ENCODE measurements at regions not wholly inside any gene's neighbourhood (a gene's known extent, or its start where the extent isn't known, plus 50 kb on each side); places are given as distances from the start of the nearest gene placed in this dataset.
"Not testable (repeated sequence)": the region's sequence is repeated elsewhere in the genome, so short reads cannot be mapped to it uniquely, and the experiment has no call there.

GRCh38 chr6:99822741-99823512, 171.1 kb downstream of the MCHR2 start:
- no peak overlapping the region for H3K27ac ChIP-seq (ENCODE audit: low read length)
- no peaks in the 10 kb centered on the region for H3K79me2 ChIP-seq (ENCODE audit: low read length)
- no peaks in the 10 kb centered on the region for H4K20me1 ChIP-seq (ENCODE audit: insufficient read depth, low read length)
- H3K4me1 ChIP-seq (ENCODE audit: low read length): no peaks in the 10 kb centered on the region
- no peaks in the 10 kb centered on the region for H3K27me3 ChIP-seq (ENCODE audit: low read depth, low read length)
- no peaks in the 10 kb centered on the region for H3K36me3 ChIP-seq (replicated peaks; ENCODE audit: low read depth, low read length)
- H3K4me2 ChIP-seq (ENCODE audit: low read length): no peak overlapping the region
- no peak overlapping the region for H3K4me3 ChIP-seq (ENCODE audit: low read length)
- peak; percentile 39 for TF ChIP-seq CTCF (IDR thresholded peaks at IDR 0.05; ENCODE audit: low read depth, low read length)
- no peak for TF ChIP-seq EZH2phosphoT487 (IDR thresholded peaks at IDR 0.05; ENCODE audit: low read depth)
- H2AFZ ChIP-seq (ENCODE audit: low read depth, low read length): no peak overlapping the region
- H3K9me3 ChIP-seq (ENCODE audit: insufficient read depth, low read length): no peaks in the 10 kb centered on the region
- no peak overlapping the region for H3K9ac ChIP-seq (ENCODE audit: low read length)

GRCh38 chr6:99823513-99824235, 170.3 kb downstream of the MCHR2 start:
- H3K36me3 ChIP-seq (replicated peaks; ENCODE audit: low read depth, low read length); H3K4me1 ChIP-seq (ENCODE audit: low read length); H2AFZ ChIP-seq (ENCODE audit: low read depth, low read length); H3K9me3 ChIP-seq (ENCODE audit: insufficient read depth, low read length); H3K27me3 ChIP-seq (ENCODE audit: low read depth, low read length); H3K27ac ChIP-seq (ENCODE audit: low read length); H3K9ac ChIP-seq (ENCODE audit: low read length); H3K4me2 ChIP-seq (ENCODE audit: low read length); H4K20me1 ChIP-seq (ENCODE audit: insufficient read depth, low read length); H3K79me2 ChIP-seq (ENCODE audit: low read length); H3K4me3 ChIP-seq (ENCODE audit: low read length): not testable (repeated sequence)

GRCh38 chr6:99833034-99833433, 161.0 kb downstream of the MCHR2 start:
- Histone ChIP-seq H3K27me3 (ENCODE audit: low read depth, low read length) (no peaks in the 10 kb centered on the region), H3K27ac (ENCODE audit: low read length) (no peak overlapping the region), H3K4me1 (ENCODE audit: low read length) (no peaks in the 10 kb centered on the region), H3K9ac (ENCODE audit: low read length) (no peak overlapping the region), H2AFZ (ENCODE audit: low read depth, low read length) (no peak overlapping the region), H3K36me3 (replicated peaks; ENCODE audit: low read depth, low read length) (no peaks in the 10 kb centered on the region), H3K9me3 (ENCODE audit: insufficient read depth, low read length) (no peaks in the 10 kb centered on the region), H3K4me2 (ENCODE audit: low read length) (no peak overlapping the region), H3K4me3 (ENCODE audit: low read length) (no peak overlapping the region), H3K79me2 (ENCODE audit: low read length) (no peaks in the 10 kb centered on the region), H4K20me1 (ENCODE audit: insufficient read depth, low read length) (no peaks in the 10 kb centered on the region)
- TF ChIP-seq EZH2phosphoT487 (IDR thresholded peaks at IDR 0.05; ENCODE audit: low read depth) (no peak), CTCF (IDR thresholded peaks at IDR 0.05; ENCODE audit: low read depth, low read length) (no peak)

GRCh38 chr6:99836471-99836870, 157.6 kb downstream of the MCHR2 start:
- Histone ChIP-seq H3K9me3 (ENCODE audit: insufficient read depth, low read length) (no peaks in the 10 kb centered on the region), H3K4me3 (ENCODE audit: low read length) (no peak overlapping the region), H3K27ac (ENCODE audit: low read length) (no peak overlapping the region), H2AFZ (ENCODE audit: low read depth, low read length) (no peak overlapping the region), H3K79me2 (ENCODE audit: low read length) (no peaks in the 10 kb centered on the region), H3K27me3 (ENCODE audit: low read depth, low read length) (no peaks in the 10 kb centered on the region), H4K20me1 (ENCODE audit: insufficient read depth, low read length) (no peaks in the 10 kb centered on the region), H3K9ac (ENCODE audit: low read length) (no peak overlapping the region), H3K4me2 (ENCODE audit: low read length) (no peak overlapping the region), H3K4me1 (ENCODE audit: low read length) (no peaks in the 10 kb centered on the region), H3K36me3 (replicated peaks; ENCODE audit: low read depth, low read length) (no peaks in the 10 kb centered on the region)
- TF ChIP-seq EZH2phosphoT487 (IDR thresholded peaks at IDR 0.05; ENCODE audit: low read depth): no peak
- TF ChIP-seq CTCF (IDR thresholded peaks at IDR 0.05; ENCODE audit: low read depth, low read length): no peak
